ENCODE measurements at regions not wholly inside any gene's neighbourhood (a gene's known extent, or its start where the extent isn't known, plus 50 kb on each side); places are given as distances from the start of the nearest gene placed in this dataset.
A peak's percentile ranks its signal among the peaks of the same experiment; 100 is the strongest.

GRCh38 chr1:30200161-30200560 lies 523.2 kb downstream of the MATN1 start:
- DNase-seq, result no peak
- Mint-ChIP-seq H3K36me3 (ENCODE audit: insufficient read depth) (peaks cover 3% of the 10 kb centered on the region), H3K4me1 (ENCODE audit: low read depth in 2 of 2) (peaks cover 8 to 9% of the 10 kb centered on the region in 2 donors), H3K27ac (no peak overlapping the region), H3K9me3 (no peaks in the 10 kb centered on the region), H3K27me3 (peaks cover 0 to 21% of the 10 kb centered on the region in 2 donors), H3K4me3 (no peak overlapping the region)
- ATAC-seq (replicated peaks), result no peak

DNA sequence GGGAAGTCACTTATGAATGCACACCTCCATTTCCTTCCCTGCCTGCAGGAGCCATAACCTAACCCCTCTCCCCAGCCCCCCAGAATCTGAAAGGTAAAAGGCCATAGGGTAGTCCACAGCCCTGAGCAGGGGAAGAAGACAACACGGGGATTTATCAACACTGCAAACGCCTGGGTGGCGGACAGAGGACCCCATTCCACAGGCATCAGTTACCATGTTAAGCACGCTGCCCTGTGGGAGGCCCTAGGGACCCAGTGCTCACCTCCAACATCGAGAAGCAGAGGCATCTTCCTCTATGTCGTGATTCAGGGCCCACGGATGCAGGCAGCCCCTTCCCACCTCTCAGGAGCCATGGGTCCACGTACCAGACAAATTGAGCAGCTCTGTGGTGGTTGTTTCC lies 523.8 kb downstream of the MATN1 start:
- H3K9me3 Mint-ChIP-seq, result no peaks in the 10 kb centered on the region
- no peak for DNase-seq
- peaks cover 3% of the 10 kb centered on the region for H3K36me3 Mint-ChIP-seq (ENCODE audit: insufficient read depth)
- no peak overlapping the region for H3K4me3 Mint-ChIP-seq
- H3K27me3 Mint-ChIP-seq, result peaks cover 0 to 23% of the 10 kb centered on the region in 2 donors
- ATAC-seq (replicated peaks), result no peak
- H3K4me1 Mint-ChIP-seq (ENCODE audit: low read depth in 2 of 2), result peaks cover 12 to 13% of the 10 kb centered on the region in 2 donors
- no peak overlapping the region for H3K27ac Mint-ChIP-seq

DNA sequence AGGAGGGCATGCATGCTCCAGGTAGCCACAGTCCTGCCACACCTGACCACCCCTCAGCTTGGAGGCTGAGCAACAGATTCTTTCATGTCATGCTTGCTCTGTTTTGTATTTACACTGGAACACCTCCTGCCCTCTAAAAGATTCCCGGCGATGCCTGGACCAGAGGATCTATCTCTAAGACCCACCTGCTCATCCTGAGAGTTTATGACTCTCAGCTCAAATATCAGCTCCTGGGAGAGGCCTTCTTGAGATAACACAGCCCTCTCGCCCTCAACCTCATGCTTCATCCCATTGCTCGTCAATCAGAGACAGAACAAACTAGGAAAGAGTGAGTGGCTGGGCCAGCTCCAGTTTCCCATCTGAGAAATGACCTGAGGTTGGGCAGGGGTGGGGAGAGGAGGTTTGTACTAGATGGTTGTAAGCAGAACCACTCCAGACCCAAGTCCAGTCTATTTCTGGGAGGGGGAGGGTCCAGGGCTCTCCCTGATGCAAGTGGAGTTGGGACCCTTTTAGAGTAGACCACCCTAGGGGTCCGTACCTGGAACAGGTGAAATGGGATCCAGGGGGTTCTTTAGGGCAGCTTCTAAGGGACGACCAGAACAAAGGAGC lies 524.5 kb downstream of the MATN1 start:
- H3K4me3 Mint-ChIP-seq, result no peak overlapping the region
- peaks cover 13% of the 10 kb centered on the region in 2 donors for H3K4me1 Mint-ChIP-seq (ENCODE audit: low read depth in 2 of 2)
- peaks cover 3% of the 10 kb centered on the region for H3K36me3 Mint-ChIP-seq (ENCODE audit: insufficient read depth)
- DNase-seq (no peak), ATAC-seq (replicated peaks) (no peak)
- H3K9me3 Mint-ChIP-seq, result no peaks in the 10 kb centered on the region
- no peak overlapping the region for H3K27ac Mint-ChIP-seq
- H3K27me3 Mint-ChIP-seq, result peaks cover 0 to 23% of the 10 kb centered on the region in 2 donors

- Mint-ChIP-seq H3K4me3 (no peak overlapping the region), H3K36me3 (ENCODE audit: insufficient read depth) (peaks cover 3% of the 10 kb centered on the region), H3K27ac (peak overlapping the region in 1 of 2 donors; percentile 0), H3K9me3 (no peaks in the 10 kb centered on the region), H3K4me1 (ENCODE audit: low read depth in 2 of 2) (peaks cover 13 to 17% of the 10 kb centered on the region in 2 donors), H3K27me3 (peaks cover 0 to 23% of the 10 kb centered on the region in 2 donors)
- ATAC-seq (replicated peaks) (no peak), DNase-seq (no peak)
Observed at GRCh38 chr1:30198451-30198760, 525.0 kb downstream of the MATN1 start.

DNA sequence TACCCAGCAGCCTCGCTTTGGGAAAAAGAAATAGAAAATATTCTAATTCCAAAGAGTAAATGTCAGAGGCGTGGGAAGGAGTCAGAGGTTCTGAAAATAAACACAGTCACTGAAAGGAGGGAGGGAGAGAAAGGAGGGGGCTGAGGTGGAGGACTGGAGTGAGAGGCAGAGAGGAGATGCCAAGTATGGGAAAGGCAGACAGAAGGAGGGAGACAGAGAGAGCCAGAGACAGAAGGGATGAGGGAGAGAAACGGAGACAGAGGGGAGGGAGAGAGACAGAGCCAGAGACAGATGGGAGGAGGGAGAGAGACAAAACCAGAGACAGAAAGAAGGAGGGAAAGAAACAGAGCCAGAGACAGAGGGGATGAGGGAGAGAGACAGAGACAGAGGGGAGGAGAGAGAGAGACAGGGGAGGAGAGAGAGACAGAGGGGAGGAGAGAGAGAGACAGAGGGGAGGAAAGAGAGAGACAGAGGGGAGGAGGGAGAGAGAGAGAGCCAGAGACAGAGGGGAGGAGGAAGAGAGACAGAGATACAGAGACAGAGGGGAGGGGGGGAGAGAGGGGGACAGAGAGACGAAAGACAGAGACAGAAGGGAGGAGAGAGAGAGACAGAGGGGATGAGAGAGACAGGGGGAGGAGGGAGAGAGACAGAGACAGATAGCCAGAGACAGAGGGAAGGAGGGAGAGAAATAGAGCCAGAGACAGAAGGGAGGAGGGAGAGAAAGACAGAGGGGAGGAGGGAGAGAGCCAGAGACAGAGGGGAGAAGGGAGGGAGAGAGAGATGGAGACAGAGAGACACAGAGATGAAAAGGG lies 525.5 kb downstream of the MATN1 start:
- Mint-ChIP-seq H3K36me3 (ENCODE audit: insufficient read depth) (peaks cover 3% of the 10 kb centered on the region), H3K4me1 (ENCODE audit: low read depth in 2 of 2) (peaks cover 14 to 23% of the 10 kb centered on the region in 2 donors), H3K9me3 (no peaks in the 10 kb centered on the region), H3K27ac (peak overlapping the region; percentile 0 to 82), H3K27me3 (peaks cover 0 to 23% of the 10 kb centered on the region in 2 donors), H3K4me3 (no peak overlapping the region)
- DNase-seq (no peak), ATAC-seq (replicated peaks) (no peak)

DNA sequence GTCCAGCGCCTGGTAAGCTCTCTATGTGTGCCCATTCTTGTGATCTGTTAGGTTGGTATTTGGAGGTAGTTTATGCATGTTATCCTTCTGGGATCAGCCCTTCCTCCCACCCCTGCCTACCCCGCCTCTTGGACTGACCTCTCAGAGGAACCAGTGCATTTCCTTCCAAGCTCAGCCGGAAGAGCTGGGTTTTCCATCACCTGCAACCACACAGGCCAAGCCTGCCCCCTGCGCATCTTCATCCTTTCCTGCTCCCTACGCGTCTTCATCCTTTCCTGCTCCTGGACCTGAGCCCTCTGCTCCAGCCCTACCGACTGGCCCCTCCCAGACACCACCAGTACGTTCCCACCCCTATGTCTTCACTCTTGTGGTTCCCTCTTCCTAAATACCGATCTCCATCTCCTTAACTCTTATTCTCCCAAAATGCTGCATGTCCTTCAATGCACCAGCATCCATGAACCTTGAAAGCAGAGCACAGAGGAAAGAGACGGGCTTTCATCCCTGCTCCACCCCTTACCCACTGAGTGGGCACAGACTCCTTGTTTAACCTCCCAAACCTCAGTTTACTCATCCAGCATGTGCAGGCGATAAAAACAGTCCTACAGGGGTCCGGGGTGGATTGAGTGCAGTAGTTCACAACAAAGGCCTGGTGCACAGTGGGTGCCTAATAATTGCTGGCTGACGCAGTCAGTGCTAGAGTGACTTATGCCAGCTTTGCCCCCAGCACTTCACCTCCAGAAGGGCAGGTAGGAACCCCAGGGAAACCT lies 526.3 kb downstream of the MATN1 start:
- Mint-ChIP-seq H3K9me3 (no peaks in the 10 kb centered on the region), H3K27ac (peak overlapping the region; percentile 36 to 82), H3K4me3 (no peak overlapping the region), H3K36me3 (ENCODE audit: insufficient read depth) (peaks cover 3% of the 10 kb centered on the region), H3K4me1 (ENCODE audit: low read depth in 2 of 2) (peaks cover 19 to 27% of the 10 kb centered on the region in 2 donors), H3K27me3 (peaks cover 0 to 23% of the 10 kb centered on the region in 2 donors)
- ATAC-seq (replicated peaks) (no peak), DNase-seq (no peak)

GRCh38 chr1:30196457-30196856 lies 526.9 kb downstream of the MATN1 start:
- H3K9me3 Mint-ChIP-seq, result no peaks in the 10 kb centered on the region
- H3K27ac Mint-ChIP-seq, result peak overlapping the region; percentile 6 to 36
- no peak for ATAC-seq (replicated peaks)
- no peak for DNase-seq
- peaks cover 19 to 31% of the 10 kb centered on the region in 2 donors for H3K4me1 Mint-ChIP-seq (ENCODE audit: low read depth in 2 of 2)
- peaks cover 1% of the 10 kb centered on the region for H3K36me3 Mint-ChIP-seq (ENCODE audit: insufficient read depth)
- peaks cover 0 to 23% of the 10 kb centered on the region in 2 donors for H3K27me3 Mint-ChIP-seq
- no peak overlapping the region for H3K4me3 Mint-ChIP-seq

- Mint-ChIP-seq H3K4me3 (no peak overlapping the region), H3K27ac (peak overlapping the region; percentile 49 to 85), H3K27me3 (peaks cover 0 to 23% of the 10 kb centered on the region in 2 donors), H3K9me3 (no peaks in the 10 kb centered on the region), H3K4me1 (ENCODE audit: low read depth in 2 of 2) (peaks cover 25 to 40% of the 10 kb centered on the region in 2 donors), H3K36me3 (ENCODE audit: insufficient read depth) (no peaks in the 10 kb centered on the region)
- ATAC-seq (replicated peaks) (no peak), DNase-seq (no peak)
Observed at GRCh38 chr1:30195424-30196134, 527.8 kb downstream of the MATN1 start.

GRCh38 chr1:30194741-30195423 lies 528.5 kb downstream of the MATN1 start:
- Mint-ChIP-seq H3K4me1 (ENCODE audit: low read depth in 2 of 2) (peaks cover 27 to 45% of the 10 kb centered on the region in 2 donors), H3K4me3 (no peak overlapping the region), H3K27ac (peak overlapping the region; percentile 49 to 85), H3K27me3 (peaks cover 0 to 23% of the 10 kb centered on the region in 2 donors), H3K36me3 (ENCODE audit: insufficient read depth) (no peaks in the 10 kb centered on the region), H3K9me3 (no peaks in the 10 kb centered on the region)
- ATAC-seq (replicated peaks) (no peak), DNase-seq (no peak)

DNA sequence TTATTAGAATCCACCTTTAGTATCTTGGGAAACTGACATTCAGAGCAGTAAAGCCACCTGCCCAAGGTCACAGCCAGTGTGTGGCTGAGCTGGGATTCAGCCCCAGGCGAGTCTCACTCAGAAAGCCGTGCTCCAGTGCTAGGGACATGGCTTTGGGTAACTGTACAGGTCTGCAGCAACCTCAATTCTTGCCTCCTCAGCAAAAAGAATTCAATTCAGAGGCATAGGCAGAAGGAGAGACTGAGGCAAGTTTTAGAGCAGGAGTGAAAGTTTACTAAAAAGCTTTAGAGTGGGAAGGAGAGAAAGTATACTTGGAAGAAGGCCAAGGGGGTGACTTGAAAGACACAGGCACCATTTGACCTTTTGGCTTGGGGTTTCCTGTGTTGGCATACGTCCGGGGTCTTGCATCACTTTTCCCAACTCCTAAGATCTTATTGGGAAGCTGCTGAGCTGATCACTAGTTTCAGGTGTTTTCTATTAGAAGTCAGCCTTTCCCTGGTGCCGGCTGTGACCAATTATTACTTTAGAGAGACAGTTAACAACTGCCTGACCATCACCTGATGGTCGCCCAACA lies 529.3 kb downstream of the MATN1 start:
- DNase-seq (no peak), ATAC-seq (replicated peaks) (no peak)
- Mint-ChIP-seq H3K9me3 (no peaks in the 10 kb centered on the region), H3K36me3 (ENCODE audit: insufficient read depth) (no peaks in the 10 kb centered on the region), H3K27ac (peak overlapping the region; percentile 38 to 46), H3K27me3 (peaks cover 0 to 23% of the 10 kb centered on the region in 2 donors), H3K4me1 (ENCODE audit: low read depth in 2 of 2) (peaks cover 33 to 52% of the 10 kb centered on the region in 2 donors), H3K4me3 (no peak overlapping the region)

- Mint-ChIP-seq H3K4me1 (ENCODE audit: low read depth in 2 of 2) (peaks cover 39 to 62% of the 10 kb centered on the region in 2 donors), H3K9me3 (no peaks in the 10 kb centered on the region), H3K4me3 (no peak overlapping the region), H3K27ac (peak overlapping the region; percentile 38 to 46), H3K36me3 (ENCODE audit: insufficient read depth) (peaks cover 3% of the 10 kb centered on the region), H3K27me3 (peaks cover 0 to 19% of the 10 kb centered on the region in 2 donors)
- DNase-seq (no peak), ATAC-seq (replicated peaks) (no peak)
Observed at GRCh38 chr1:30192969-30193630, 530.3 kb downstream of the MATN1 start.

- ATAC-seq (replicated peaks) (peak; percentile 98), DNase-seq (peak; percentile 42 to 65 (median 63))
- no peaks in the 10 kb centered on the region for H3K9me3 Mint-ChIP-seq
Observed at GRCh38 chr1:30191154-30191702, 532.2 kb downstream of the MATN1 start.

More at GRCh38 chr1:30191154-30191702, 532.2 kb downstream of the MATN1 start:
- Mint-ChIP-seq H3K36me3 (ENCODE audit: insufficient read depth) (peaks cover 3% of the 10 kb centered on the region), H3K27me3 (peaks cover 0 to 11% of the 10 kb centered on the region in 2 donors), H3K4me1 (ENCODE audit: low read depth in 2 of 2) (peaks cover 34 to 54% of the 10 kb centered on the region in 2 donors), H3K27ac (peak overlapping the region; percentile 93), H3K4me3 (peak overlapping the region; percentile 25 to 69)
